ENCODE measurements at regions not wholly inside any gene's neighbourhood (a gene's known extent, or its start where the extent isn't known, plus 50 kb on each side); places are given as distances from the start of the nearest gene placed in this dataset.

- TF ChIP-seq ZNF562 (CRISPR knock-in tag; IDR thresholded peaks at IDR 0.05; ENCODE audit: borderline replicate concordance) (no peak), CREBL2 (CRISPR knock-in tag; IDR thresholded peaks at IDR 0.05; ENCODE audit: borderline replicate concordance) (no peak), ONECUT2 (CRISPR knock-in tag; IDR thresholded peaks at IDR 0.05) (peak; percentile 61), SYNCRIP (IDR thresholded peaks at IDR 0.05; ENCODE audit: insufficient read depth, low read depth, low read length) (no peak), TSC22D2 (CRISPR knock-in tag; IDR thresholded peaks at IDR 0.05; ENCODE audit: borderline replicate concordance) (no peak), REL (CRISPR knock-in tag; conservative IDR thresholded peaks at IDR 0.05) (no peak), SP4 (CRISPR knock-in tag; IDR thresholded peaks at IDR 0.05) (no peak), PAXIP1 (CRISPR knock-in tag; conservative IDR thresholded peaks at IDR 0.05) (no peak), MXD3 (CRISPR knock-in tag; IDR thresholded peaks at IDR 0.05) (no peak), PHF21A (CRISPR knock-in tag; IDR thresholded peaks at IDR 0.05) (0 out of 2 replicates have a peak, but pooled peaks have one; percentile 10), ZNF12 (CRISPR knock-in tag; IDR thresholded peaks at IDR 0.05) (no peak), ZBTB38 (CRISPR knock-in tag; IDR thresholded peaks at IDR 0.05) (peak; percentile 40; the same call in 1 of the 2 replicates), ATF6 (CRISPR knock-in tag; conservative IDR thresholded peaks at IDR 0.05) (no peak), PRDM4 (CRISPR knock-in tag; IDR thresholded peaks at IDR 0.05; ENCODE audit: borderline replicate concordance) (no peak), ZFP91 (CRISPR knock-in tag; IDR thresholded peaks at IDR 0.05; ENCODE audit: borderline replicate concordance) (0 out of 2 replicates have a peak, but pooled peaks have one; percentile 27), ZC3H13 (CRISPR knock-in tag; IDR thresholded peaks at IDR 0.05) (no peak), POGZ (CRISPR knock-in tag; IDR thresholded peaks at IDR 0.05) (no peak; the same call in 1 of the 2 replicates)
These were observed 110.0 kb upstream of the CIBAR2 start (continued) for GRCh38 chr16:85222155-85222863.
